ENCODE measurements at regions not wholly inside any gene's neighbourhood (a gene's known extent, or its start where the extent isn't known, plus 50 kb on each side); places are given as distances from the start of the nearest gene placed in this dataset.

DNA sequence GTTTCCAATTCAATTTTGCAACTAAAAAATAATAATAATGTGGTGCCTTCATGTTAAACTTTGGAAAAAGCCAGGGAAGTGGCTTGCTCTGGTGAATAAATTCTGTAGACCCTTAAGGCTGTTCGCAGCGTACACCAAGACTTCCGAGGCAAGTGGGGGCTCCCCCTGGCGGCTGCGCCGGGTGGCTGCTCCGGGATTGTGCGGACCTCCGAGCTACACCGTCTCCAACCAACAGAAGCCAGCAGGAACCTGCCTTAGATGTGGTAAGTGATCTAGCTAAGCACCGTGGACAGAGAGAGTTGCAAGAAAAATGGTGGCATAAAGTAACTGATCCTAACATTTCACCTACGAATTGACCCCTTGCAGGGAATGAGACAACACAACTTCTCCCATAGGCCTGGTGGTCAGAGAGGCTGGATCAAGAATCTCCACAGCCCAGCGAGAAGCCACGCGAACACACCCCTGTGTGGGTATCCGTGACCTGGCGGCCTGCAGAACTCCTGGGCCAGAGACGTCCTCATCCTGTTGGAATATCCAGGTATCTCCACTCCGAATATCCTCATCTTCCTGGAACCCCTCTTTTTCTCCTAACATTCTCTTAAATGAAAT is 69.6 kb downstream of the TBXT start:
- TF ChIP-seq, protein P1, sequence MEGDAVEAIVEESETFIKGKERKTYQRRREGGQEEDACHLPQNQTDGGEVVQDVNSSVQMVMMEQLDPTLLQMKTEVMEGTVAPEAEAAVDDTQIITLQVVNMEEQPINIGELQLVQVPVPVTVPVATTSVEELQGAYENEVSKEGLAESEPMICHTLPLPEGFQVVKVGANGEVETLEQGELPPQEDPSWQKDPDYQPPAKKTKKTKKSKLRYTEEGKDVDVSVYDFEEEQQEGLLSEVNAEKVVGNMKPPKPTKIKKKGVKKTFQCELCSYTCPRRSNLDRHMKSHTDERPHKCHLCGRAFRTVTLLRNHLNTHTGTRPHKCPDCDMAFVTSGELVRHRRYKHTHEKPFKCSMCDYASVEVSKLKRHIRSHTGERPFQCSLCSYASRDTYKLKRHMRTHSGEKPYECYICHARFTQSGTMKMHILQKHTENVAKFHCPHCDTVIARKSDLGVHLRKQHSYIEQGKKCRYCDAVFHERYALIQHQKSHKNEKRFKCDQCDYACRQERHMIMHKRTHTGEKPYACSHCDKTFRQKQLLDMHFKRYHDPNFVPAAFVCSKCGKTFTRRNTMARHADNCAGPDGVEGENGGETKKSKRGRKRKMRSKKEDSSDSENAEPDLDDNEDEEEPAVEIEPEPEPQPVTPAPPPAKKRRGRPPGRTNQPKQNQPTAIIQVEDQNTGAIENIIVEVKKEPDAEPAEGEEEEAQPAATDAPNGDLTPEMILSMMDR (IDR thresholded peaks at IDR 0.05; ENCODE audit: poor library complexity, severe bottlenecking): peak; percentile 64
- peak; percentile 64 for TF ChIP-seq RAD21 (conservative IDR thresholded peaks at IDR 0.05)
- no peak for TF ChIP-seq EZH2 (IDR thresholded peaks at IDR 0.05; ENCODE audit: borderline replicate concordance, insufficient read depth, low read length, poor library complexity, severe bottlenecking)

Measured in neural cell (in vitro differentiated cells).